HepG2 (cell line): ENCODE measurements at regions not wholly inside any gene's neighbourhood (a gene's known extent, or its start where the extent isn't known, plus 50 kb on each side); places are given as distances from the start of the nearest gene placed in this dataset.

Source experiments
- BCL6 ChIP-seq: IDR thresholded peaks from 2 replicates; pipeline ENCODE4 v1.6.1; 2016; ENCODE audit warnings: missing genetic modification reagents, missing compliant biosample characterization
- CCDC6 ChIP-seq: sonication (generic); formaldehyde crosslinking; IDR thresholded peaks from 2 replicates; pipeline ENCODE4 v1.8.1; 2022; ENCODE audit warnings: mild to moderate bottlenecking, missing genetic modification reagents, moderate library complexity
- GATAD2A ChIP-seq: IDR thresholded peaks from 2 replicates; pipeline ENCODE4 v1.6.1; 2016
- HOXA7 ChIP-seq: sonication (generic); formaldehyde crosslinking; IDR thresholded peaks from 2 replicates; pipeline ENCODE4 v1.8.1; 2022; ENCODE audit warnings: mild to moderate bottlenecking, missing genetic modification reagents, moderate library complexity
- KDM5A ChIP-seq: fragments of 200-600 bp; sonication (generic); IDR thresholded peaks from 2 replicates; pipeline ENCODE4 v1.7.0; 2018; ENCODE audit warnings: antibody characterized with exemption, mild to moderate bottlenecking, low read length, borderline replicate concordance
- KMT2A ChIP-seq: sonication (generic); formaldehyde crosslinking; IDR thresholded peaks from 2 replicates; pipeline ENCODE4 v1.4.0; 2020; ENCODE audit warnings: missing genetic modification reagents
- NBN ChIP-seq: fragments of 450-650 bp; conservative IDR thresholded peaks from 2 replicates; pipeline ENCODE4 v1.6.1; 2017
- NFE2L2 ChIP-seq: fragments of 150-350 bp; IDR thresholded peaks from 2 replicates; pipeline ENCODE4 v1.6.1; 2014; ENCODE audit warnings: low read length
- NFRKB ChIP-seq: fragments of 450-650 bp; IDR thresholded peaks from 2 replicates; pipeline ENCODE4 v1.6.1; 2017
- SOX5 ChIP-seq: IDR thresholded peaks from 2 replicates; pipeline ENCODE4 v1.6.1; 2016; ENCODE audit warnings: borderline replicate concordance
- SP1 ChIP-seq, 2 experiments: fragments of 450-650 bp in 1 of 2; sonication (generic) in 1 of 2; formaldehyde crosslinking in 1 of 2; IDR thresholded peaks; 2 replicates each; pipeline versions ENCODE4 v1.4.0 to v1.6.1; 2016 to 2020; ENCODE audit warnings: missing genetic modification reagents in 1 of 2
- TEAD2 ChIP-seq: sonication (generic); formaldehyde crosslinking; IDR thresholded peaks from 2 replicates; pipeline ENCODE4 v1.9.0; 2021; ENCODE audit warnings: missing genetic modification reagents
- TERF1 ChIP-seq: sonication (generic); formaldehyde crosslinking; IDR thresholded peaks from 2 replicates; pipeline ENCODE4 v1.8.0; 2022; ENCODE audit warnings: mild to moderate bottlenecking, missing genetic modification reagents, moderate library complexity
- ZBTB2 ChIP-seq: sonication (generic); formaldehyde crosslinking; IDR thresholded peaks from 2 replicates; pipeline ENCODE4 v1.8.0; 2022; ENCODE audit warnings: low read depth, missing genetic modification reagents
- ZBTB8A ChIP-seq: sonication (generic); formaldehyde crosslinking; IDR thresholded peaks from 2 replicates; pipeline ENCODE4 v1.4.0; 2020; ENCODE audit warnings: mild to moderate bottlenecking, low read depth, missing genetic modification reagents, borderline replicate concordance
- ZFP62 ChIP-seq: sonication (generic); formaldehyde crosslinking; IDR thresholded peaks from 2 replicates; pipeline ENCODE4 v1.4.0; 2020; ENCODE audit warnings: missing genetic modification reagents
- ZKSCAN5 ChIP-seq: sonication (generic); formaldehyde crosslinking; IDR thresholded peaks from 2 replicates; pipeline ENCODE4 v1.5.1; 2020; ENCODE audit warnings: mild to moderate bottlenecking, missing genetic modification reagents
- ZNF30 ChIP-seq: sonication (generic); formaldehyde crosslinking; IDR thresholded peaks from 2 replicates; pipeline ENCODE4 v1.5.0; 2020; ENCODE audit warnings: mild to moderate bottlenecking, missing genetic modification reagents
- ZNF503 ChIP-seq: sonication (generic); formaldehyde crosslinking; IDR thresholded peaks from 2 replicates; pipeline ENCODE4 v1.4.0; 2020; ENCODE audit warnings: missing genetic modification reagents
- ZNF746 ChIP-seq: sonication (generic); formaldehyde crosslinking; IDR thresholded peaks from 2 replicates; pipeline ENCODE4 v1.8.0; 2022; ENCODE audit warnings: mild to moderate bottlenecking, missing genetic modification reagents
- ZNF841 ChIP-seq: sonication (generic); formaldehyde crosslinking; IDR thresholded peaks from 2 replicates; pipeline ENCODE4 v1.8.1; 2023; ENCODE audit warnings: missing genetic modification reagents, borderline replicate concordance
- TF ChIP-seq, protein P1 (sequence below): sonication (generic); formaldehyde crosslinking; IDR thresholded peaks from 2 replicates; pipeline ENCODE4 v1.5.0; 2020; ENCODE audit warnings: missing genetic modification reagents
- TF ChIP-seq, protein P2 (sequence below): sonication (generic); formaldehyde crosslinking; IDR thresholded peaks from 2 replicates; pipeline ENCODE4 v1.5.0; 2020; ENCODE audit warnings: missing genetic modification reagents, mild to moderate bottlenecking, borderline replicate concordance
- TF ChIP-seq, protein P3 (sequence below): sonication (generic); formaldehyde crosslinking; IDR thresholded peaks from 2 replicates; pipeline ENCODE4 v1.5.1; 2020; ENCODE audit warnings: missing genetic modification reagents, mild to moderate bottlenecking, borderline replicate concordance

DNA sequence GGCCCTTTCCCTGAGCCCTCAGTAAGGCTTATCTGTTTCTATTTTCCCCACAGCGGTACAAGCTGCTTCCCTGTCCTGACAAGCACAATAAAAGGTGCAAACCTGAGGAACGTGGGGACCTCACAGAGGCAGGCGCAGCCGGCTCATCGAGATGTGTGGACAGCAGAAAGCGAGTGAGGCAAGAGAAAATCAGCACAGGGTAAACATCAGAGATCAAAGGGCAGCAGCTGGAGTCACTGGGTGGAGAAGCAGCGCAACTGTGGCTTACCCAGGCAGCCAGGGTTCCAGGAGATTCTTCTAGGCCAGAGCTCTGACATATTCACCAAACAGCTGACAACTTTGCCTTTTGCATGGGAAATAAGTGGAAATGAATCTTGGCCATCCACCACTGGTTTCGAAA is 212.6 kb downstream of the WDR11 start (continued):
- TF ChIP-seq, protein P1, sequence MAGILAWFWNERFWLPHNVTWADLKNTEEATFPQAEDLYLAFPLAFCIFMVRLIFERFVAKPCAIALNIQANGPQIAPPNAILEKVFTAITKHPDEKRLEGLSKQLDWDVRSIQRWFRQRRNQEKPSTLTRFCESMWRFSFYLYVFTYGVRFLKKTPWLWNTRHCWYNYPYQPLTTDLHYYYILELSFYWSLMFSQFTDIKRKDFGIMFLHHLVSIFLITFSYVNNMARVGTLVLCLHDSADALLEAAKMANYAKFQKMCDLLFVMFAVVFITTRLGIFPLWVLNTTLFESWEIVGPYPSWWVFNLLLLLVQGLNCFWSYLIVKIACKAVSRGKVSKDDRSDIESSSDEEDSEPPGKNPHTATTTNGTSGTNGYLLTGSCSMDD (CRISPR knock-in tag) = no peak
- TF ChIP-seq, protein P2, sequence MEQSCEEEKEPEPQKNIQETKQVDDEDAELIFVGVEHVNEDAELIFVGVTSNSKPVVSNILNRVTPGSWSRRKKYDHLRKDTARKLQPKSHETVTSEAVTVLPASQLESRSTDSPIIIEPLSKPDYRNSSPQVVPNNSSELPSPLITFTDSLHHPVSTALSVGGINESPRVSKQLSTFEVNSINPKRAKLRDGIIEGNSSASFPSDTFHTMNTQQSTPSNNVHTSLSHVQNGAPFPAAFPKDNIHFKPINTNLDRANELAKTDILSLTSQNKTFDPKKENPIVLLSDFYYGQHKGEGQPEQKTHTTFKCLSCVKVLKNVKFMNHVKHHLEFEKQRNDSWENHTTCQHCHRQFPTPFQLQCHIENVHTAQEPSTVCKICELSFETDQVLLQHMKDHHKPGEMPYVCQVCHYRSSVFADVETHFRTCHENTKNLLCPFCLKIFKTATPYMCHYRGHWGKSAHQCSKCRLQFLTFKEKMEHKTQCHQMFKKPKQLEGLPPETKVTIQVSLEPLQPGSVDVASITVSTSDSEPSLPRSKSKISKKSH = no peak
- 0 out of 2 replicates have a peak, but pooled peaks have one; percentile 25 for TF ChIP-seq KMT2A (CRISPR knock-in tag)
- no peak for TF ChIP-seq TERF1
- TF ChIP-seq, protein P3, sequence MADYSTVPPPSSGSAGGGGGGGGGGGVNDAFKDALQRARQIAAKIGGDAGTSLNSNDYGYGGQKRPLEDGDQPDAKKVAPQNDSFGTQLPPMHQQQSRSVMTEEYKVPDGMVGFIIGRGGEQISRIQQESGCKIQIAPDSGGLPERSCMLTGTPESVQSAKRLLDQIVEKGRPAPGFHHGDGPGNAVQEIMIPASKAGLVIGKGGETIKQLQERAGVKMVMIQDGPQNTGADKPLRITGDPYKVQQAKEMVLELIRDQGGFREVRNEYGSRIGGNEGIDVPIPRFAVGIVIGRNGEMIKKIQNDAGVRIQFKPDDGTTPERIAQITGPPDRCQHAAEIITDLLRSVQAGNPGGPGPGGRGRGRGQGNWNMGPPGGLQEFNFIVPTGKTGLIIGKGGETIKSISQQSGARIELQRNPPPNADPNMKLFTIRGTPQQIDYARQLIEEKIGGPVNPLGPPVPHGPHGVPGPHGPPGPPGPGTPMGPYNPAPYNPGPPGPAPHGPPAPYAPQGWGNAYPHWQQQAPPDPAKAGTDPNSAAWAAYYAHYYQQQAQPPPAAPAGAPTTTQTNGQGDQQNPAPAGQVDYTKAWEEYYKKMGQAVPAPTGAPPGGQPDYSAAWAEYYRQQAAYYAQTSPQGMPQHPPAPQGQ (CRISPR knock-in tag) = no peak
- no peak for TF ChIP-seq SP1 (IDR thresholded peaks at IDR 0.05)
- no peak for TF ChIP-seq SP1 (CRISPR knock-in tag; IDR thresholded peaks at IDR 0.05)
- TF ChIP-seq BCL6 (CRISPR knock-in tag) = peak; percentile 70
- TF ChIP-seq NFRKB = no peak
- no peak for TF ChIP-seq ZKSCAN5 (CRISPR knock-in tag)
- no peak for TF ChIP-seq ZBTB8A (CRISPR knock-in tag)
- no peak for TF ChIP-seq ZBTB2 (CRISPR knock-in tag)
- no peak for TF ChIP-seq KDM5A
- TF ChIP-seq SOX5 = peak; percentile 57; the same call in 1 of the 2 replicates
- TF ChIP-seq ZNF746 = no peak
- peak; percentile 71; the same call in 1 of the 2 replicates for TF ChIP-seq CCDC6 (CRISPR knock-in tag)
- no peak for TF ChIP-seq HOXA7 (CRISPR knock-in tag)
- TF ChIP-seq ZNF841 (CRISPR knock-in tag) = no peak
- no peak for TF ChIP-seq ZFP62 (CRISPR knock-in tag)
- TF ChIP-seq NBN = no peak
- TF ChIP-seq ZNF30 (CRISPR knock-in tag) = no peak
- TF ChIP-seq NFE2L2 = no peak
- no peak for TF ChIP-seq TEAD2 (CRISPR knock-in tag)
- TF ChIP-seq GATAD2A (CRISPR knock-in tag) = peak; percentile 85
- peak; percentile 51; the same call in 1 of the 2 replicates for TF ChIP-seq ZNF503
